GM19468 (cell line): ENCODE measurements at regions not wholly inside any gene's neighbourhood (a gene's known extent, or its start where the extent isn't known, plus 50 kb on each side); places are given as distances from the start of the nearest gene placed in this dataset.

Source experiments
- ATAC-seq: cut with Tn5 transposase; IDR thresholded peaks from one replicate; pipeline ENCODE4 v1.9.1; 2021; ENCODE audit warnings: mild to moderate bottlenecking, moderate library complexity, moderate number of reproducible peaks; ENCODE audit not compliant: unreplicated experiment; ENCODE audit errors: extremely low read depth

DNA sequence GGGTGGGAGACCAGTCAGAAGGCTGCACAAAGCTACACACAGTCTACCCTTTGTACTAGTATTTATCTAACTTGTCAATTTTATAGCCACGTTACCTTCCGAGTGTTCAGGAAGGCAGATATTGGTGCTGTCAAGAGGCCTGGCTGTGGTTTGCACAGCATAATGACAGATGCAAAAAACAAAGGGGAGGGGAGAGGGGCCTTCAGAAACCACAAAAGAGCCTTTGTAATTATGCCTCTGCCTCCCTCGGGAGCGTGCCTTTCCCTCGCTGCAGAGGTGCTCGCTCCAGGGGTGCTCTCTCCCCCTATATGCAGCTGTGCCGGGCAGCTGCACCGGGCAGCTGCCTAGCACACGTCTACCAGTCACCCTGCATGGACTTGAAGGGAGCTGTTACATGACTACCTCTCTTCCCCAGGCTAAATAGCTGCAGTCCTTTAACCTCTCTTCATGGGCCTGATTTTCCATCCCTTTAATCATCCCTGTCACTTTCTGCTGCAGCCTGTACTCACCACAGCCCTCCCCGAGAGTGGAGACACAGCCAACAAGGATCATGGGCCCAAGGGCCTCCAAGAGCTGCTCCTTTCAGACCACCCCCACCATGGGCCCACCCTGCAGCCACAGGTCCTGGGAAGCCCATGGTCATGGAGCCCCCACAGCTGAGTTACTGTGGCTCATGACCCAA lies 168.4 kb upstream of the PKDCC start:
- ATAC-seq: no peak

GRCh38 chr2:41880561-41881243 lies 167.1 kb upstream of the PKDCC start:
- no peak for ATAC-seq

DNA sequence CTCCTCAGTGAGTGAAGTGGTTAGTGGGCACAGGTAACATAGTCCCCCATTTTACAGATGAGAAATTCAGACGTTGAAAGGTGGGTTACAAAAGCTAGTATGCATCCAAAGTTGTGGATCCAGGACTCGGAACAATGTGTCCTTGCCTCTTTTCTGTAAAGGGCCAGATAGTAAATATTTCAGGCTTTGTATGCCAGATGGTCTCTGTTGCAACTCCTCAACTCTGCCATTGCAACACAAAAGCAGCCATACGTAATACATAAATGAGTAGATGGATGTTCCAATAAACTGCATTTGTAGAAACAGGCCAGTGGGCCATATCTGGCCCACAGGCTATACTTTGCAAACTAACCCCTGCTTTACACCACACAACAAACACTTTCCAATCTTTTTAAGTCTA lies 166.6 kb upstream of the PKDCC start:
- ATAC-seq: no peak

DNA sequence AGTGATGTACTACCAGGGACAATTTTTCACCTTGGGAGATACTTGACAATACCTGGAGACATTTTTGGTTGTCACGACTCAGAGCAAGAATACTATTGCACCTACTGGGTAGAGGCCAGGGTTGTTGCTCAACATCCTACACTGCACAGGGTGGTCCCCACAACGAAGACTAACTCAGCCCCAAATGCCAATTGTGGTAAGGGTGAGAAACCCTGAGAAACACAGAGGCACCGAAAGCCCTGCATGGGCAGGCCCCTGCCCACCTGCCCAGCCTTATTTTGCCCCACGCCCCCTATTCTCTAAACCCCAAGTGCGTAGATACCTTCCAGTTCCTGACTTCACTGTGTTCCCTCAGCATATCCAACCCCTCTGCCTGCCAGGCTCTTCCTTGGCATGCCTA lies 163.1 kb upstream of the PKDCC start:
- ATAC-seq: no peak

- no peak for ATAC-seq
These were observed 161.6 kb upstream of the PKDCC start for GRCh38 chr2:41886145-41886664.

GRCh38 chr2:41886757-41887156 lies 161.1 kb upstream of the PKDCC start:
- no peak for ATAC-seq

GRCh38 chr2:41890341-41890740 lies 157.5 kb upstream of the PKDCC start:
- ATAC-seq: no peak

GRCh38 chr2:41892476-41892875 lies 155.3 kb upstream of the PKDCC start:
- no peak for ATAC-seq

- ATAC-seq: no peak
These were observed 153.1 kb upstream of the PKDCC start for GRCh38 chr2:41894563-41895333.

GRCh38 chr2:41895334-41895664 lies 152.5 kb upstream of the PKDCC start:
- no peak for ATAC-seq

DNA sequence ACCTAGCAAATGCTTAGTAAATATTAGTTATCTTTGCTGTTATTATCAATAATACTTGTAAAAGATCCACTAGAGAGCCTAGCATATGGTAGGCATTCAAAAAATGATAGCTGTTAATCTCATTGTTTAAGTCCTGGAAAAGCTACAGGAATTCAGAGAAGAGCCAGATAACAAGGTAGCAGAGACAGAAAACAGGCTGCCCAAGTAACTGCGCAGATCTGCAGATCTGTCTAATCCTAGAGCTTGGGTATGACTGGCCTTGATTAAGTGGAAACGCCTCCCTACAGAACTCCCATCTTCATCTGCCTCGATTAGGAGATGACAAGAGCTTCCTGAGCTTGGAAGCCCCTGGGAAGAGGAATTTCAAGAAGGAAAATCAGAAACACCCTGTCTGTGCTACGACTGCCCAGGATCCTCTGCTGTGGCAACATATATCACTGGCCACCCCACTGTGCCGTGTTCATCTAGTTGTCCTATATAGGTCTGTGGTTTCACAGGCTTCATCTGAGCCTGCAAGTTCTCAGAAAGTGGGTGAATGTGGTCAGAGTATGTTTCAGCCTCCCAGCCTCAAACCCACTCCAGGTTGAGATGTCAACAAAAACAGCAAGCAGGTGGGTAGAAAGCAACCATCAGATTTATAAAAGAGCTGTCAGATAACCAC lies 151.5 kb upstream of the PKDCC start:
- no peak for ATAC-seq

DNA sequence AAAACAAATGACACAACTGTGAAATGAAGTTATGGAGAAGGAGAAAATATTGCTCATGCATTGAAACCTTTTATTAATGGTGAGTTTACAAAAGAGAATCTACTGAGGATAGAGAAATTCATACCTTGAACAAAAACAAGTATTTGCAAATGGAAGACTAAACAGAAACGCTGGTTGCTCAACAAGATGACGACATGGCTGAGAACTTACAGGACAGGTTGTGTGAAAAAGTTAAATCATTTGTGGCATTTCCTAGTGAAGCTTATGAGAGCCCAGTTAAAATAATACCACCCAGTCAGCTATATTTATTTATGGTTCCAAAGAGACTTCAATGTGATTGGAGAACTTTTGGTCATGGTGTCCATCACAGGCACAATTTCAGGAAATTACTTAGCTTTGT lies 148.6 kb upstream of the PKDCC start:
- no peak for ATAC-seq

- ATAC-seq: no peak
These were observed 147.7 kb upstream of the PKDCC start for GRCh38 chr2:41900101-41900577.

- ATAC-seq: no peak
These were observed 144.9 kb upstream of the PKDCC start for GRCh38 chr2:41902897-41903296.

DNA sequence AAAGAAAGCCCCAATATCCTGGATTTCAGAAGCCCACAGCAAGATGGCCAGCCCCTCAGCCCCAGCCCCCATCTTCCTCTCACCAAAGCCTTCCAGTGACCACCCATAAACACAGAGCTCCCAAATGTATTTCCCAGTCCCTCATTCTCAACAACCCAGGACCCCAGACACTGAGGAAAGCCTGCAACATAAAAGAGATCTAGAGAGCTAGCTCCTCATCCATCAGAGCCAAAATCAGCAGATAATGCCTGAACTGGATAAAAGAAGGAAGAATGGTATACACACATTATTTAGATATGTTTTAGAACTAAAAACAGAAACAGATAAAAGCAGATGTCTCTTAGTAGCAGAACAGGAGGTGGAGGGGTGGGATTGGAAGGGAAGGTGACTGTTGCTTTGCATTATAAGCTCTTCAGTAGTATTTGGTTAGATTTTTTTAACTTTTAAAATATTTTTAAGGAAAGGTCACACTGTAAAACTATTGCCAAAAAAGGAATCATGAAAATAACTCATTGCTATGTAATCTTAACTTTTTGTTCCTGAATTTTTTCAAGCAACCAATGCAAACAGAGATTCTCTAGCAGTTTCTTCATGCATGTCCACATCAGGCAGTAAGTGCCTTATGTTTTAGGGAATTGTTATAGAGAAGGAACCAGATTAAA lies 144.2 kb upstream of the PKDCC start:
- no peak for ATAC-seq

GRCh38 chr2:41904459-41904858 lies 143.4 kb upstream of the PKDCC start:
- ATAC-seq: no peak

DNA sequence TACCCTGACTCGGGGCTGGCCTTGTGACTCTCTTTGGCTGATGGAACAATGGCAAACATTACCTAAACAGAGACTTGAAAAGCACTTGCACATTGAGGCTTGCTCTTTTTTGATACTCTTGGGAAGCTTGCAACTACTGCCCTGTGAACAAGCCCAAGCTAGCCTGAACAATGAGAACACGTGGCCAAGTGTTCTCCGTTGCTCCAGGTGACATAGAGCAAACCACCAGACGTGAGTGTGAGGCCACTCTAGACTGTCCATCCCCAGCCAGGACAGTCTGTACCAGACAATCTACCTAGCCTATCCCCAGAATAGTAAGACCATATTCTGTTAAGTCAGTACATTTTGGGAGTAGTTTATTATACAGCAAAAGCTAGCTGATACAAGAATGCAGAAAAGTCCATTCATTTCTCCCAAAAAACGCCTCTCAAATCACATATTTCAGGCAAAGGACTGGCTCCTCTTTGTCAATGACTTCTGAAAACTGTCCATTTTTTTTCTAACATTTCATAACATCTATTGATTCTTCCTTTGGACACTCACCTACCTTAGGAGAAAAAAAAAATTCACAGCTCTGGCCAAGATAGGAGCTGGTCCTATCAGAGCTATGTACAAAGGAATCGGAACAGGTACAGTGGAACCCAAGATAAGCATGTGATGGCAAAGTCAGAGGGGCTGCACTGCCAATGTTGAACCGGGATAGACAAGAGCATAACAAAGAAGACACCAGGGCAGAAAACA lies 142.1 kb upstream of the PKDCC start:
- ATAC-seq: no peak

DNA sequence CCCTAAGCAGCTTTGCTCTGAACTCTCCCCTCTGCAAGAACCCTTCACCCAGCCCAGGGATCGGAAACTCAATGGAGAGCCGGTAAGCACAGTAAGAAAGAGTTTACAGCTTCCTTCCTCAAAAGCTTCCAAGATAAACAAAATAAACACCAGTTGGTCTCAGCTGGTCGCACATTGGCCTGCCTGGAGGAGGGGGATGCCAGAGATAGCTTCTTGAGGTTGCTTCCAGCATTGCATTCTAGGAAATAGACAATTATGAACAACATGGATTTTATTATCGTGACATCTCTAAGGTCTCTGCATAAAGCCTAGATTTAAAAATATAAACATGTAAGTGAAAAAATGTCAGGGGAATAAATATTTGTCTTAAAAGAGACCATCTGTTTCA lies 141.5 kb upstream of the PKDCC start:
- ATAC-seq: no peak

GRCh38 chr2:41907141-41907540 lies 140.7 kb upstream of the PKDCC start:
- no peak for ATAC-seq
